AG04449 (cell line): ENCODE measurements at regions not wholly inside any gene's neighbourhood (a gene's known extent, or its start where the extent isn't known, plus 50 kb on each side); places are given as distances from the start of the nearest gene placed in this dataset.

Source experiments
- CTCF ChIA-PET: fragments of 350-600 bp; formaldehyde crosslinking; extraction: SDS; loops from one replicate; lab custom pipeline; 2021; ENCODE audit warnings: antibody characterized with exemption; lab: Yijun Ruan, JAX
- POLR2A ChIA-PET: fragments of 400-600, 350-600 bp; formaldehyde crosslinking; extraction: SDS; loops from one replicate; lab custom pipeline; 2020; ENCODE audit warnings: antibody characterized with exemption, inconsistent platforms; lab: Yijun Ruan, JAX
- DNase-seq: peaks from one replicate; pipeline ENCODE4 v3.0.0-alpha.2; 2010; ENCODE audit warnings: low read depth, low spot score
- H3K4me3 ChIP-seq: 2 replicates; pipeline ENCODE4 v1.5.1; 2011; ENCODE audit warnings: low read depth, mild to moderate bottlenecking, control low read depth, low read length
- TF ChIP-seq, protein P1 (sequence below): IDR thresholded peaks from one replicate; pipeline ENCODE4 v1.5.1; 2011; ENCODE audit warnings: mild to moderate bottlenecking, moderate library complexity, low read length, control low read depth, inconsistent platforms; ENCODE audit not compliant: insufficient read depth; ENCODE audit errors: missing control alignments

DNA sequence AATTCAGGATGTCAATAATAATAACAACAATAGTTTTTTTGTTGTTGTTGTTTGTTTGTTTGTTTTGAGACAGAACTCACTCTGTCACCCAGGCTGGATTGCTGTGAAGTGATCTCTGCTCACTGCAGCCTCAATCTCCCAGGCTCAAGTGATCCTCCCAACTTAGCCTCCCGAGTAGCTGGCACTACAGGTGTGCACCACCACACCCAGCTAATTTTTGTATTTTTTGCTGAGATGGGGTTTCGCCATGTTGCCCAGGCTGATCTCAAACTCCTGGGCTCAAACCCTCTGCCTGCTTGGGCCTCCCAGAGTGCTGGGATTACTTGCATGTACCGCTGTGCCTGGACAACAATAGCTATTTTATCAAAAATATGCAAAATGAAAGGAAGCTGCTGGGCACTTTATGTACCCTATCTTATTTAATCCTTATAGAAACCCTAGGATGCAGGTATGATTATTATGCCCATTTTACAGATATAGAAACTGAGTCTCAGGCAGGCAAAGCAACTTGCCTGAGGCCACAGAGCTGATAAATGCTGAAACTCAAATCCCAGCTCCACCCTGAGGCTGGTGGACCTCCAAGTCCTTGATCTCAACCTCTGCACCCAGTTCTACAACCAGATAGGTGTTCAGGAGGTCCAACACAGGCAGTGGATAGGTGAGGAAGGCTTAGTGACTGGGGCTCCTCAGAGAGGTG, 57.4 kb upstream of the CTPS1 start:
- DNase-seq: no peak
- H3K4me3 ChIP-seq: no peak overlapping the region
- TF ChIP-seq, protein P1, sequence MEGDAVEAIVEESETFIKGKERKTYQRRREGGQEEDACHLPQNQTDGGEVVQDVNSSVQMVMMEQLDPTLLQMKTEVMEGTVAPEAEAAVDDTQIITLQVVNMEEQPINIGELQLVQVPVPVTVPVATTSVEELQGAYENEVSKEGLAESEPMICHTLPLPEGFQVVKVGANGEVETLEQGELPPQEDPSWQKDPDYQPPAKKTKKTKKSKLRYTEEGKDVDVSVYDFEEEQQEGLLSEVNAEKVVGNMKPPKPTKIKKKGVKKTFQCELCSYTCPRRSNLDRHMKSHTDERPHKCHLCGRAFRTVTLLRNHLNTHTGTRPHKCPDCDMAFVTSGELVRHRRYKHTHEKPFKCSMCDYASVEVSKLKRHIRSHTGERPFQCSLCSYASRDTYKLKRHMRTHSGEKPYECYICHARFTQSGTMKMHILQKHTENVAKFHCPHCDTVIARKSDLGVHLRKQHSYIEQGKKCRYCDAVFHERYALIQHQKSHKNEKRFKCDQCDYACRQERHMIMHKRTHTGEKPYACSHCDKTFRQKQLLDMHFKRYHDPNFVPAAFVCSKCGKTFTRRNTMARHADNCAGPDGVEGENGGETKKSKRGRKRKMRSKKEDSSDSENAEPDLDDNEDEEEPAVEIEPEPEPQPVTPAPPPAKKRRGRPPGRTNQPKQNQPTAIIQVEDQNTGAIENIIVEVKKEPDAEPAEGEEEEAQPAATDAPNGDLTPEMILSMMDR: no peak
- POLR2A ChIA-PET: no interaction called here
- CTCF ChIA-PET: interaction anchor here (1.1 to 2.7 kb wide), 3 partner anchors 15 to 73 kb away, joined by 3 to 26 read pairs (median 6); no protein-coding TSS in a partner anchor

DNA sequence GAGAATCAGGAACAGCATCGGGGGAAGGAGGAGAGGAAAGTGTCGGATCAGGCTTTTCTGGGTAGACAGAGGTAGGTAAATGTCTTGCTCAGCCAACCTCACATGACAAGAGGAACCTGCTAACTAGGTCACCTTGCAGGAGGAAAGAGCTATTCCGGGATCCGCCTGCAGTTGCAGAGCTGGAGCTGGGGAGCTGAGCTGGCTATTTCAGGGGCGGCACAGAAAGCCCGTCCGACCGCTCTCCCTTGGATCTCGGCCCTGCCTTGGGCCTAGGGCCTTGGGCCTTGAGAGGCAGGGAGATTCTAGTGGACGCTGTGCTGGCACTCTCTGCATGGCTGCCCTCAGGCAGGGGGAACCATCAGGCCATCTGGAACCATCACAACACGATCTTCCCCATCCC, 56.5 kb upstream of the CTPS1 start:
- CTCF ChIA-PET: interaction anchor here (1.5 to 2.7 kb wide), 4 partner anchors 14 to 46 kb away, joined by 4 to 26 read pairs (median 6); no protein-coding TSS in a partner anchor
- H3K4me3 ChIP-seq: no peak overlapping the region
- no peak for DNase-seq
- POLR2A ChIA-PET: no interaction called here
- TF ChIP-seq, protein P1: no peak

DNA sequence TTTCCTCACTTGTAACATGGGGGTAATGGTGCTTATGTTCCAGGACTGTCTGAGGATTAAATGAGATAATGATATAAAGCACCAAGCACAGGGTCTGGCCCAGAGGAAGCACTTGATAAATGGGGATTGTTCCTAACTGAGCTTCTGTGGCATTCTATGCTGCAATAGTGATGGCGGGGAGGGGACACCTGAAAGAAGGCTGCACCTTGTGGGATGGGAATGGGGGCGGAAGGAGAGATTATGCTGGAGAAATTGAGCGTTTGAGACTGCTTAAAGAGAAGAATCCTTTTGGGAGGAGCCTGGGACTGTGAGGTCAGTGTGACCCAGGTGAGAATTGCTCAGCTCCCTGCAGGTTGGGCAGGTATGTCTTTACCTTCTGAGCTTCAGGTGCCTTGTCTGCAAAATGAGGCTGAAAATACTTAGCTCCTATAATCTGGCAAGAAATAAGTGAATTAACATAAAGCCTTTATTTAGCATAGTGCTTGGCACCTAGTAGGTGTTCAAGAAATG, 55.9 kb upstream of the CTPS1 start:
- CTCF ChIA-PET: interaction anchor here (0.8 to 2.7 kb wide), 5 partner anchors 14 to 74 kb away, joined by 3 to 26 read pairs (median 5); no protein-coding TSS in a partner anchor
- H3K4me3 ChIP-seq: no peak overlapping the region
- no peak for DNase-seq
- POLR2A ChIA-PET: no interaction called here
- TF ChIP-seq, protein P1: no peak

DNA sequence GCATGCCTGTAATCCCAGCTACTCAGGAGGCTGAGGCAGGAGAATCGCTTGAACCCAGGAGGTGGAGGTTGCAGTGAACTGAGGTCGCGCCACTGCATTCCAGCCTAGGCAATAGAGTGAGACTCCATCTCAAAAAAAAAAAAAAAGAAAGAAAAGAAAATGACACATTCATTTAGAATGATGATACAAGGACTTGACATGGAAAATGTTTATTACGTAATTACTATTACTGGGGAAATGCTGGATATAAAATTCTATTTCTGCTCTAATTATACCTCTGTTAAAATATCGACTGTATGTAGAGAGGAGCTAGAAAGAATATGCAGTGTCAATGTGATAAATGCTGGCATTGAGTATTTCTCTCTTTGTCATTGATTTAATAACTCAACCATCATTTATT, 54.7 kb upstream of the CTPS1 start:
- CTCF ChIA-PET: interaction anchor here (1.4 kb wide), 1 partner anchor 25 kb away, joined by 3 read pairs; no protein-coding TSS in a partner anchor
- TF ChIP-seq, protein P1: no peak
- POLR2A ChIA-PET: no interaction called here
- DNase-seq: no peak
- no peak overlapping the region for H3K4me3 ChIP-seq

DNA sequence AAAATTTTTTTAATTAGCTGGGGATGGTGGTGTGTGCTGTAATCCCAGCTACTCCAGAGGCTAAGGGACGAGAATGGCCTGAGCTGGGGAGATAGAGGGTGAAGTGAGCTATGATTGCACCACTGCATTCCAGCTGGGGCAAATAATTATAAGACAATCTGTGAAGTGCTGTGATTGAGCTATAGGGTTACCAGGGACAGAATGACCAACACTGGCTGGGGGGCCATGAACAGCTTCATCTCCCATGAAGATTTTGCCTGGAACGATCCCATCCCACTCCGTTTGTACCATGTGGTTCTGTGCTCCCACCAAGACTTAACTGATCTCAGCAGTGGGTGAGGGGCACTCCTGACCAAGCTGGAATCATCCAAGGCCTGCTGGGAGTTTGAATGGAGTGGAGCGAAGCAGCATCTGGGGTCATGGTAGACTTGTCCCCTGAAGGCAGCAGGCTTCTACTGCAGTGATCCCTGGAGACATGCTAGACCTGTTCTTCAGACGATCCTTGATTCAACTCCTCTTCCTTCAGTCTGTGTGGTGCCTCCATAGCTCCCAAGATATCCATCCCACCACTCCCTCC, 53.6 kb upstream of the CTPS1 start:
- CTCF ChIA-PET: interaction anchor here (1.0 to 2.3 kb wide), 6 partner anchors 16 to 76 kb away, joined by 3 to 12 read pairs (median 4); no protein-coding TSS in a partner anchor
- DNase-seq: no peak
- POLR2A ChIA-PET: no interaction called here

More for the DNA sequence above, 53.6 kb upstream of the CTPS1 start:
- TF ChIP-seq, protein P1: no peak
- no peak overlapping the region for H3K4me3 ChIP-seq
